Liver (tissue), 8 donors: ENCODE measurements at regions not wholly inside any gene's neighbourhood (a gene's known extent, or its start where the extent isn't known, plus 50 kb on each side); places are given as distances from the start of the nearest gene placed in this dataset.

Experiments used
- DNase-seq: peaks from one replicate; pipeline ENCODE4 v3.0.0-alpha.2; 2017; ENCODE audit warnings: low spot score
- H3K27ac ChIP-seq, 2 donors: one replicate each; pipeline ENCODE4 v1.7.0; 2013; ENCODE audit warnings: inconsistent platforms in 2 of 2, low read length in 2 of 2, control low read depth in 1 of 2, low read depth in 1 of 2, mild to moderate bottlenecking in 1 of 2
- H3K27me3 ChIP-seq, 4 donors: one replicate each; pipeline versions ENCODE4 v1.6.1 to v1.7.0; 2013; ENCODE audit warnings: low read length in 3 of 4, inconsistent platforms in 1 of 4, mild to moderate bottlenecking in 1 of 4, moderate library complexity in 1 of 4; ENCODE audit not compliant: control insufficient read depth in 4 of 4, insufficient read depth in 4 of 4
- H3K36me3 ChIP-seq, 4 donors: one replicate each; pipeline versions ENCODE4 v1.6.1 to v1.7.0; 2013; ENCODE audit warnings: low read length in 3 of 4, mild to moderate bottlenecking in 3 of 4, low read depth in 1 of 4, moderate library complexity in 1 of 4; ENCODE audit not compliant: control insufficient read depth in 4 of 4, insufficient read depth in 3 of 4
- H3K4me1 ChIP-seq, 4 donors: one replicate each; pipeline versions ENCODE4 v1.6.1 to v1.7.0; 2013; ENCODE audit warnings: low read length in 3 of 4, mild to moderate bottlenecking in 3 of 4, moderate library complexity in 1 of 4; ENCODE audit not compliant: control insufficient read depth in 4 of 4, insufficient read depth in 4 of 4
- H3K4me3 ChIP-seq, 3 donors: one replicate each; pipeline versions ENCODE4 v1.6.1 to v1.7.0; 2013; ENCODE audit warnings: low read length in 3 of 3, control low read depth in 1 of 3, low read depth in 1 of 3, mild to moderate bottlenecking in 1 of 3
- H3K9ac ChIP-seq, 2 donors: one replicate each; pipeline ENCODE4 v1.7.0; 2013; ENCODE audit warnings: low read length in 2 of 2, mild to moderate bottlenecking in 2 of 2, moderate library complexity in 2 of 2, control low read depth in 1 of 2, low read depth in 1 of 2
- H3K9me3 ChIP-seq, 4 donors: one replicate each; pipeline versions ENCODE4 v1.6.1 to v1.7.0; 2013; ENCODE audit warnings: low read length in 3 of 4; ENCODE audit not compliant: control insufficient read depth in 4 of 4
- CTCF ChIP-seq: fragments of 150-350 bp; IDR thresholded peaks from 2 replicates; pipeline ENCODE4 v1.5.1; 2017; ENCODE audit warnings: improper control_type of control experiment, low read depth, low read length; ENCODE audit not compliant: missing input control
- EGR1 ChIP-seq, 2 donors: IDR thresholded peaks; 2 replicates each; pipeline ENCODE4 v1.6.1; 2016 to 2018; ENCODE audit warnings: antibody characterized with exemption in 2 of 2, low read depth in 2 of 2
- FOXA1 ChIP-seq: IDR thresholded peaks from 2 replicates; pipeline ENCODE4 v1.6.1; 2016; ENCODE audit warnings: antibody characterized with exemption
- FOXA2 ChIP-seq: IDR thresholded peaks from 2 replicates; pipeline ENCODE4 v1.6.1; 2016; ENCODE audit warnings: antibody characterized with exemption
- GABPA ChIP-seq, 2 donors: IDR thresholded peaks in 1 of 2; conservative IDR thresholded peaks in 1 of 2; 2 replicates each; pipeline ENCODE4 v1.6.1; 2016; ENCODE audit warnings: antibody characterized with exemption in 2 of 2, mild to moderate bottlenecking in 1 of 2, moderate library complexity in 1 of 2
- HNF4A ChIP-seq, 2 donors: conservative IDR thresholded peaks; 2 replicates each; pipeline ENCODE4 v1.6.1; 2016; ENCODE audit warnings: antibody characterized with exemption in 2 of 2, mild to moderate bottlenecking in 2 of 2
- HNF4G ChIP-seq: IDR thresholded peaks from 2 replicates; pipeline ENCODE4 v1.6.1; 2016; ENCODE audit warnings: antibody characterized with exemption
- JUND ChIP-seq, 2 donors: IDR thresholded peaks; 2 replicates each; pipeline ENCODE4 v1.6.1; 2016; ENCODE audit warnings: antibody characterized with exemption in 2 of 2
- MAX ChIP-seq: IDR thresholded peaks from 2 replicates; pipeline ENCODE4 v1.6.1; 2016; ENCODE audit warnings: antibody characterized with exemption
- NR2F2 ChIP-seq: IDR thresholded peaks from 2 replicates; pipeline ENCODE4 v1.6.1; 2016; ENCODE audit warnings: antibody characterized with exemption
- RAD21 ChIP-seq, 2 donors: IDR thresholded peaks; 2 replicates each; pipeline ENCODE4 v1.6.1; 2016; ENCODE audit warnings: antibody characterized with exemption in 2 of 2, mild to moderate bottlenecking in 2 of 2
- REST ChIP-seq: IDR thresholded peaks from 2 replicates; pipeline ENCODE4 v1.6.1; 2016; ENCODE audit warnings: antibody characterized with exemption, mild to moderate bottlenecking
- RXRA ChIP-seq, 2 donors: IDR thresholded peaks; 2 replicates each; pipeline ENCODE4 v1.6.1; 2017 to 2018; ENCODE audit warnings: antibody characterized with exemption in 2 of 2, mild to moderate bottlenecking in 1 of 2
- SP1 ChIP-seq: IDR thresholded peaks from 2 replicates; pipeline ENCODE4 v1.6.1; 2018; ENCODE audit warnings: antibody characterized with exemption, mild to moderate bottlenecking
- TAF1 ChIP-seq: conservative IDR thresholded peaks from 2 replicates; pipeline ENCODE4 v1.6.1; 2016; ENCODE audit warnings: antibody characterized with exemption, mild to moderate bottlenecking
- YY1 ChIP-seq: IDR thresholded peaks from 2 replicates; pipeline ENCODE4 v1.6.1; 2016; ENCODE audit warnings: antibody characterized with exemption, mild to moderate bottlenecking
- ZBTB33 ChIP-seq: IDR thresholded peaks from 2 replicates; pipeline ENCODE4 v1.6.1; 2016; ENCODE audit warnings: antibody characterized with exemption
- WGBS: extraction: QIAGEN DNeasy Blood & Tissue Kit; methylation state at CpG from one replicate; pipeline ENCODE4 v1.1.7; 2013; 5-methylcytosine and 5-hydroxymethylcytosine counted together
- donor health status: healthy.
- donor health status: healthy.
- donor health status: healthy.
- donor health status: healthy.
- donor health status: healthy.

- H3K9ac ChIP-seq, result no peak overlapping the region
- no peak overlapping the region for H3K27ac ChIP-seq
- no peaks in the 10 kb centered on the region for H3K36me3 ChIP-seq
- no peaks in the 10 kb centered on the region for H3K4me1 ChIP-seq
- H3K4me3 ChIP-seq, result no peak overlapping the region
- TF ChIP-seq TAF1 (no peak), ZBTB33 (no peak), NR2F2 (no peak), FOXA2 (no peak), CTCF (no peak), GABPA (IDR thresholded peaks at IDR 0.05 in 1 of 2, conservative IDR thresholded peaks at IDR 0.05 in 1 of 2) (no peak), FOXA1 (no peak), HNF4A (conservative IDR thresholded peaks at IDR 0.05) (no peak), HNF4G (no peak), EGR1 (IDR thresholded peaks at IDR 0.05; ENCODE audit: low read depth in 2 of 2) (no peak), RXRA (IDR thresholded peaks at IDR 0.05) (no peak), JUND (IDR thresholded peaks at IDR 0.05) (no peak)
- no peaks in the 10 kb centered on the region for H3K9me3 ChIP-seq
- whole genome bisulfite sequencing, result 82% methylated on average over 2 of the region's 2 CpGs
- no peak for DNase-seq
- H3K27me3 ChIP-seq, result no peaks in the 10 kb centered on the region
Observed at GRCh38 chr5:54804521-54804920, 180.9 kb downstream of the ESM1 start.

GRCh38 chr5:54804086-54804485 lies 181.3 kb downstream of the ESM1 start:
- no peaks in the 10 kb centered on the region for H3K9me3 ChIP-seq
- no peak for DNase-seq
- no peak overlapping the region for H3K27ac ChIP-seq
- no peak overlapping the region for H3K4me3 ChIP-seq
- WGBS, result 86% methylated on average over 3 of the region's 3 CpGs
- TF ChIP-seq HNF4A (conservative IDR thresholded peaks at IDR 0.05) (no peak), EGR1 (IDR thresholded peaks at IDR 0.05; ENCODE audit: low read depth in 2 of 2) (no peak), MAX (no peak), SP1 (no peak), ZBTB33 (no peak), CTCF (no peak), JUND (IDR thresholded peaks at IDR 0.05) (no peak), HNF4G (no peak), TAF1 (no peak), YY1 (no peak), RAD21 (IDR thresholded peaks at IDR 0.05) (no peak), GABPA (IDR thresholded peaks at IDR 0.05 in 1 of 2, conservative IDR thresholded peaks at IDR 0.05 in 1 of 2) (no peak), RXRA (IDR thresholded peaks at IDR 0.05) (no peak), REST (no peak), FOXA2 (no peak), FOXA1 (no peak)
- no peak overlapping the region for H3K9ac ChIP-seq
- no peaks in the 10 kb centered on the region for H3K27me3 ChIP-seq
- no peaks in the 10 kb centered on the region for H3K36me3 ChIP-seq
- no peaks in the 10 kb centered on the region for H3K4me1 ChIP-seq
